Nephron (organoid): ENCODE measurements at regions not wholly inside any gene's neighbourhood (a gene's known extent, or its start where the extent isn't known, plus 50 kb on each side); places are given as distances from the start of the nearest gene placed in this dataset.
"Not testable (repeated sequence)": the region's sequence is repeated elsewhere in the genome, so short reads cannot be mapped to it uniquely, and the experiment has no call there.

Experiments
- H3K27ac Mint-ChIP-seq, 3 experiments: 2 replicates each; pipeline ENCODE4 v1.8.0; 2020; ENCODE audit warnings: mixed read lengths in 3 of 3, mild to moderate bottlenecking in 2 of 3, moderate library complexity in 1 of 3
- H3K27me3 Mint-ChIP-seq: 2 replicates; pipeline ENCODE4 v1.8.0; 2021; ENCODE audit warnings: low read depth, mild to moderate bottlenecking, moderate library complexity, mixed read lengths
- H3K36me3 Mint-ChIP-seq: 2 replicates; pipeline ENCODE4 v1.8.0; 2020; ENCODE audit warnings: low read depth, mixed read lengths
- H3K4me1 Mint-ChIP-seq: 2 replicates; pipeline ENCODE4 v1.8.0; 2020; ENCODE audit warnings: mixed read lengths
- H3K4me3 Mint-ChIP-seq, 3 experiments: 2 replicates each; pipeline ENCODE4 v1.8.0; 2020; ENCODE audit warnings: mild to moderate bottlenecking in 3 of 3, mixed read lengths in 3 of 3, moderate library complexity in 2 of 3
- H3K9me3 Mint-ChIP-seq: 2 replicates; pipeline ENCODE4 v1.8.0; 2020; ENCODE audit warnings: mixed read lengths
- TF ChIP-seq, protein P1 (sequence below), 3 experiments: fragments of 200-600 bp; sonication (generic); IDR thresholded peaks; one replicate each; pipeline ENCODE4 v1.5.0; 2021; ENCODE audit warnings: antibody characterized with exemption in 3 of 3; ENCODE audit not compliant: unreplicated experiment in 3 of 3

DNA sequence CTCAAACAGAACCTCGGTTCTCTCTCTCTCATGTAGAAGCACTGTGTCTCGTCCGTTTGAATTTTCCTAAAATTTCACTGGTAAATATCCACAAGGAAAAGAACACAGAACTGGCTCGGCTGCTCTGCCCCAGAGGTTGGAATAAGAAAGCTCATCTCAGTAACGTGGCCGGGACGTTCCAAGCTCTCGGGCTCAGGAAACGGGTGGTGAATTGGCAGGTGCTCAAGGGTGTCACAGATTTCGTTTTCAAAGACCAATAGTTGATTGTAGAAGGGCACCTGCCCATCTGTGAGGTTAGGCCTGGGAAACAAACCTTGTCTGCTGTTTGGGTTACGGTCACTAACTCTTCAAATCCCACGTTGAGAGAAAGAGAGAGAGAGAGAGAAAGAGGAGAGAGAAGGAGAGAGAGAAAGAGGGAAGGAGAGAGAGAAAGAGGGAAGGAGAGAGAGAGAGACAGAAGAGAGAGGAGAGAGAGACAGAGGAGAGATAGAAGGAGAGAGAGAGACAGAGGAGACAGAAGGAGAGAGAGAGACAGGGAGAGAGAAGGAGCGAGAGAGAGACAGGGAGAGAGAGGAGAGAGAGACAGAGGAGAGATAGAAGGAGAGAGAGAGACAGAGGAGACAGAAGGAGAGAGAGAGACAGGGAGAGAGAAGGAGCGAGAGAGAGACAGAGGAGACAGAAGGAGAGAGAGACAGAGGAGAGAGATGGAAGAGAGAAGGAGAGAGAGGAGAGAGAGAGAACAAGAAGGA, 106.6 kb downstream of the CRLF2 start:
- Mint-ChIP-seq H3K27ac (no peak overlapping the region), H3K27me3 (peaks cover 58% of the 10 kb centered on the region), H3K36me3 (no peaks in the 10 kb centered on the region), H3K4me1 (peaks cover 9% of the 10 kb centered on the region), H3K9me3 (no peaks in the 10 kb centered on the region), H3K4me3 (no peak overlapping the region)
- TF ChIP-seq, protein P1, sequence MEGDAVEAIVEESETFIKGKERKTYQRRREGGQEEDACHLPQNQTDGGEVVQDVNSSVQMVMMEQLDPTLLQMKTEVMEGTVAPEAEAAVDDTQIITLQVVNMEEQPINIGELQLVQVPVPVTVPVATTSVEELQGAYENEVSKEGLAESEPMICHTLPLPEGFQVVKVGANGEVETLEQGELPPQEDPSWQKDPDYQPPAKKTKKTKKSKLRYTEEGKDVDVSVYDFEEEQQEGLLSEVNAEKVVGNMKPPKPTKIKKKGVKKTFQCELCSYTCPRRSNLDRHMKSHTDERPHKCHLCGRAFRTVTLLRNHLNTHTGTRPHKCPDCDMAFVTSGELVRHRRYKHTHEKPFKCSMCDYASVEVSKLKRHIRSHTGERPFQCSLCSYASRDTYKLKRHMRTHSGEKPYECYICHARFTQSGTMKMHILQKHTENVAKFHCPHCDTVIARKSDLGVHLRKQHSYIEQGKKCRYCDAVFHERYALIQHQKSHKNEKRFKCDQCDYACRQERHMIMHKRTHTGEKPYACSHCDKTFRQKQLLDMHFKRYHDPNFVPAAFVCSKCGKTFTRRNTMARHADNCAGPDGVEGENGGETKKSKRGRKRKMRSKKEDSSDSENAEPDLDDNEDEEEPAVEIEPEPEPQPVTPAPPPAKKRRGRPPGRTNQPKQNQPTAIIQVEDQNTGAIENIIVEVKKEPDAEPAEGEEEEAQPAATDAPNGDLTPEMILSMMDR (IDR thresholded peaks at IDR 0.05; ENCODE audit: unreplicated experiment in 3 of 3): no peak

DNA sequence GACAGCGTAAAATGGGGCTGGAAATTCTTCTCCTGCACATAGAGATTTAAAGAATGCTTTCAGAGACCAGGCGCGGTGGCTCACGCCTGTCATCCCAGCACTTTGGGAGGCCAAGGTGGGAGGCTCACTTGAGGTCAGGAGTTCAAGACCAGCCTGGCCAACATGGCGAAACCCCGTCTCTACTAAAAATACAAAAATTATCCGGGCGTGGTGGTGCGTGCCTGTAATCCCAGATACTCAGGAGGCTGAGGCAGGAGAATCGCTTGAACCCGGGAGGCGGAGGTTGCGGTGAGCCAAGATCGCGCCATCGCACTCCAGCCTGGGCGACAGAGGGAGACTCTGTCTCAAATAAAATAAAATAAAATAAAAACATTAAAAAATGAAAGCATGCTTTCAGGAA, 107.4 kb downstream of the CRLF2 start:
- peaks cover 55% of the 10 kb centered on the region for H3K27me3 Mint-ChIP-seq
- H3K4me1 Mint-ChIP-seq, H3K4me3 Mint-ChIP-seq, H3K36me3 Mint-ChIP-seq, H3K27ac Mint-ChIP-seq, H3K9me3 Mint-ChIP-seq: not testable (repeated sequence)

DNA sequence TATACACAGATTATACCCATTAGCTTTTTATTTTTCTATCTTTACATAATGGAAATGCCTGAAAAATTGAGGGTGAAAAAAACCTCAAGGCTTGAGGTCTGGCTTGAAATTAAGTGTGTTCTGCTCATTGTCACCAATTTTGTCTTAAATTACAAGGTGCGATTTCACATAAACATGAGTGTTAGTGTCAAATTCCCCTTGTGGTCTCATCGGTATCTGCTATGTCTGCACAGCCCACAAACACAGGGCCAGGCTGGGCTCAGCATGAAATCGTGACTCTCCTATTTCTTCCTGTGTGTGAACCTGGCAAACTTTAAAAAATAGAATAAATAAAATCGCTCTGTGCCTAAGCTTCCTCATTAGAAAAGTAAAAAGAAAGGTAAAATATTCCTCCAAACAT, 109.1 kb downstream of the CRLF2 start:
- TF ChIP-seq, protein P1 (IDR thresholded peaks at IDR 0.05; ENCODE audit: unreplicated experiment in 3 of 3): no peak
- H3K4me1 Mint-ChIP-seq: peaks cover 1% of the 10 kb centered on the region
- no peak overlapping the region for H3K4me3 Mint-ChIP-seq
- no peaks in the 10 kb centered on the region for H3K36me3 Mint-ChIP-seq
- H3K27ac Mint-ChIP-seq: no peak overlapping the region
- peaks cover 55% of the 10 kb centered on the region for H3K27me3 Mint-ChIP-seq
- H3K9me3 Mint-ChIP-seq: no peaks in the 10 kb centered on the region

DNA sequence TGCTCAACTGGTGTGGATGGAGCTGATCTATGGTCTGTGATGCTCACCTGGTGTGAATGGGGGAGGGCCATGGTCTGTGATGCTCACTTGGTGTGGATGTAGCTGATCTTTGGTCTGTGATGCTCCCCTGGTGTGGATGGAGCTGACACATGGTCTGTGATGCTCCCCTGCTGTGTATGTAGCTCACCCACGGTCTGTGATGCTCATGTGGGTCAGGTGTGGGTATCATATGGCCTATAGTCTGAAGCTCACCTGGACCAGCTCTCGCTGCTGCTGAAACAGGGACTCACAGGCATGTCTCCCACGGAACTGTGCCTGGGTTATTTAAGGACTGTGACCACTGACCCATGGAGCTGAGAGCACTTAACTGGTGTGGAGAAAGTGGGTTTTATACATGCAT, 109.7 kb downstream of the CRLF2 start:
- Mint-ChIP-seq H3K4me3 (no peak overlapping the region), H3K4me1 (no peaks in the 10 kb centered on the region), H3K27me3 (peaks cover 52% of the 10 kb centered on the region), H3K9me3 (no peaks in the 10 kb centered on the region), H3K27ac (no peak overlapping the region), H3K36me3 (no peaks in the 10 kb centered on the region)
- TF ChIP-seq, protein P1 (IDR thresholded peaks at IDR 0.05; ENCODE audit: unreplicated experiment in 3 of 3): no peak

DNA sequence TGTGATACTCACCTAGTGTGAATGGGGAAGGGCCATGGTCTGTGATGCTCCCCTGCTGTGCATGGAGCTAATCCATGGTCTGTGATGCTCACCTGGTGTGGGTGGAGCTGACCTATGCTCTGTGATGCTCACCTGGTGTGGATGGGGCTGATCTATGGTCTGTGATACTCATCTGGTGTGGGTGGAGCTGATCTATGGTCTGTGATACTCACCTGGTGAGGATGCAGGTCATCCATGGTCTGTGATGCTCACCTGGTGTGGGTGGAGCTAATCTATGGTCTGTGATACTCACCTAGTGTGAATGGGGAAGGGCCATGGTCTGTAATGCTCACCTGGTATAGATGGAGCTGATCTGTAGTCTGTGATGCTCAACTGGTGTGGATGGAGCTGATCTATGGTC, 110.2 kb downstream of the CRLF2 start:
- H3K27me3 Mint-ChIP-seq: peaks cover 50% of the 10 kb centered on the region
- H3K9me3 Mint-ChIP-seq, H3K4me1 Mint-ChIP-seq, H3K4me3 Mint-ChIP-seq, H3K36me3 Mint-ChIP-seq, H3K27ac Mint-ChIP-seq: not testable (repeated sequence)

DNA sequence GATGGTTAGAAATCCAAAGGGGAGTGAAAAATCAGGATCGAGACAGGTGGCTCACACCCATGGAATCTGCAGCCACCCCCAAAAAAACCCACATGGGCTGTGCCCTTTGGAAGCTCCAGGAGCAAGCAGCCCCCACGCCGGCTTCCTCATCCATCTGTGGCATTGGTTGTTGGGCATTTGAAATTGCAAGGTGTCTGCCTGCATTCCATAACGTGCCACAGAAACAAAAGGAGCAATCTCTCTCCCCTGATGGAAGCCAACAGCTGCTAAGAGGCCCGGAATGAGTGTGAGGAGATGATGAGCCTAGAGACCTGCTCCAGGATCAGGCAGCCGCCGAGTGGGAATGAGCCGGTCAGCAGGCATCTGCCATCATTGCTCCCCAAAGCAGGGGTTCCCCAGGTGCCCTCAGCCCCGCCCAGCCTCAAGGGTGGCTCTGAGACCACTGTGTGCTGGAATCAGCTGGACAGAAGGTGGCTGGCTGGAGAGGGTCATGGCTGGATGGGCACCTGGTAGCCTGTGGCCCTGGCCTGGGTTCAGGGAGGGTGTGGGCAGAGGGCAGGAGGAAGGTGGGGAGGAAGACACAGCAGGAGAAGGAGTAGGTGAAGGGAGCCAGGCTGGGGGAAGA, 113.2 kb downstream of the CRLF2 start:
- Mint-ChIP-seq H3K4me1 (no peaks in the 10 kb centered on the region), H3K4me3 (no peak overlapping the region), H3K27ac (no peak overlapping the region), H3K27me3 (peaks cover 43% of the 10 kb centered on the region), H3K9me3 (peaks cover 7% of the 10 kb centered on the region), H3K36me3 (no peaks in the 10 kb centered on the region)
- TF ChIP-seq, protein P1 (IDR thresholded peaks at IDR 0.05; ENCODE audit: unreplicated experiment in 3 of 3): no peak

DNA sequence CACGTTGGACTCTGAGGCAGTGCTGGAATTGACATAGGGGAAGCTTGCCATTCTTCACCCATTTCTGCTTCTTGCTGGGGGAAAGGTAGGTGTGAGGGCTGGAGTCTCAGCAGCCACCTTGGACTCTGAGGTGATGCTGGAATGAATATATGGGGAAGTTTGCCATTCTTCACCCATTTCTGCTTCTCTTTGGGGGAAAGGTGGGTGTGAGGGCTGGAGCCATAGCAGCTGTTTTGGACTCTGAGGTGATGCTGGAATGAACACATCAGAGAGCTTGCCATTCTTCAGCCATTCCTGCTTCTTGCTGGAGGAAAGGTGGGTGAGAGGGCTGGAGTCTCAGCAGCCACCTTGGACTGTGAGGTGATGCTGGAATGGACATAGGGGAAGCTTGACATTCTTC, 115.1 kb downstream of the CRLF2 start:
- Mint-ChIP-seq H3K9me3 (peaks cover 7% of the 10 kb centered on the region), H3K27ac (no peak overlapping the region), H3K4me1 (no peaks in the 10 kb centered on the region), H3K4me3 (no peak overlapping the region), H3K36me3 (no peaks in the 10 kb centered on the region), H3K27me3 (peaks cover 42% of the 10 kb centered on the region)
- TF ChIP-seq, protein P1 (IDR thresholded peaks at IDR 0.05; ENCODE audit: unreplicated experiment in 3 of 3): no peak
